ENCODE measurements at regions not wholly inside any gene's neighbourhood (a gene's known extent, or its start where the extent isn't known, plus 50 kb on each side); places are given as distances from the start of the nearest gene placed in this dataset.

DNA sequence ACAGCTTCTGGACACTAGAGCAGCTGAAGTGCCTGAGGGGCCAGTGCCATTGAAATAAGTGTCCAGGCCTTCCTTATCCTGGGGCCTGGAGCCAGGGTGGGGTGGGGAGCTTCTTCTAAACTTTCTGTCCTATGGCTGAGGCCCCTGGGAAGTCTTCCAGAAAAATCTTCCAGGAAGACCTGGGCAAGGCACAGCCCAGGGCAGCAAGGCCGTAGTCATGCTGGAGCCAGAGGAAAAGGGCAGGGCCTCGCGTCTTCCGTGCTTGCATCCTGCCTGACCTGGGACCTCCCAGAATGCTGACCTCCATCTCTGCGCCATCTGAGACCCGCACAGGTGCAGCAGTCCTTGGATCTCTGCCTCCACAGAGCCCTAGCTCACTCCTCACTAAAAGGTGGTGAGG lies 96.7 kb upstream of the SLC44A3 start:
- TF ChIP-seq, protein P1, sequence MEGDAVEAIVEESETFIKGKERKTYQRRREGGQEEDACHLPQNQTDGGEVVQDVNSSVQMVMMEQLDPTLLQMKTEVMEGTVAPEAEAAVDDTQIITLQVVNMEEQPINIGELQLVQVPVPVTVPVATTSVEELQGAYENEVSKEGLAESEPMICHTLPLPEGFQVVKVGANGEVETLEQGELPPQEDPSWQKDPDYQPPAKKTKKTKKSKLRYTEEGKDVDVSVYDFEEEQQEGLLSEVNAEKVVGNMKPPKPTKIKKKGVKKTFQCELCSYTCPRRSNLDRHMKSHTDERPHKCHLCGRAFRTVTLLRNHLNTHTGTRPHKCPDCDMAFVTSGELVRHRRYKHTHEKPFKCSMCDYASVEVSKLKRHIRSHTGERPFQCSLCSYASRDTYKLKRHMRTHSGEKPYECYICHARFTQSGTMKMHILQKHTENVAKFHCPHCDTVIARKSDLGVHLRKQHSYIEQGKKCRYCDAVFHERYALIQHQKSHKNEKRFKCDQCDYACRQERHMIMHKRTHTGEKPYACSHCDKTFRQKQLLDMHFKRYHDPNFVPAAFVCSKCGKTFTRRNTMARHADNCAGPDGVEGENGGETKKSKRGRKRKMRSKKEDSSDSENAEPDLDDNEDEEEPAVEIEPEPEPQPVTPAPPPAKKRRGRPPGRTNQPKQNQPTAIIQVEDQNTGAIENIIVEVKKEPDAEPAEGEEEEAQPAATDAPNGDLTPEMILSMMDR (IDR thresholded peaks at IDR 0.05), result no peak
- TF ChIP-seq POLR2A (IDR thresholded peaks at IDR 0.05), result no peak
